ENCODE measurements at regions not wholly inside any gene's neighbourhood (a gene's known extent, or its start where the extent isn't known, plus 50 kb on each side); places are given as distances from the start of the nearest gene placed in this dataset.

GRCh38 chr3:117622171-117622841, 912.7 kb downstream of the TUSC7 start:
- no peak overlapping the region for H3K27ac Mint-ChIP-seq
- Histone ChIP-seq H3K27ac (ENCODE audit: low read depth, low read length) (no peak overlapping the region), H3K4me3 (ENCODE audit: low read length) (no peak overlapping the region), H3K9ac (ENCODE audit: extremely low read depth, low read length, poor library complexity, severe bottlenecking) (no peak overlapping the region), H3K36me3 (ENCODE audit: control insufficient read depth, insufficient read depth, low read length) (no peaks in the 10 kb centered on the region), H3K4me1 (ENCODE audit: control insufficient read depth, insufficient read depth, low read length) (peaks cover 13% of the 10 kb centered on the region), H3K9me3 (ENCODE audit: control insufficient read depth, low read length) (no peaks in the 10 kb centered on the region), H3K27me3 (ENCODE audit: control insufficient read depth, insufficient read depth, low read length, poor library complexity, severe bottlenecking) (no peaks in the 10 kb centered on the region)
- H3K9me3 Mint-ChIP-seq: peaks cover 2% of the 10 kb centered on the region
- H3K4me1 Mint-ChIP-seq: peaks cover 23% of the 10 kb centered on the region
- no peak for DNase-seq
- TF ChIP-seq CTCF (conservative IDR thresholded peaks at IDR 0.05): no peak
- no peaks in the 10 kb centered on the region for H3K36me3 Mint-ChIP-seq (ENCODE audit: low read depth)
- no peaks in the 10 kb centered on the region for H3K27me3 Mint-ChIP-seq (ENCODE audit: insufficient read depth)
- 85% methylated on average over 4 of the region's 4 CpGs for WGBS, 2 experiments (ENCODE audit: insufficient coverage in 1 of 2, insufficient read length in 1 of 2)
- no peak overlapping the region for H3K4me3 Mint-ChIP-seq

GRCh38 chr3:117624424-117624823, 914.8 kb downstream of the TUSC7 start:
- Histone ChIP-seq H3K36me3 (ENCODE audit: control insufficient read depth, insufficient read depth, low read length) (no peaks in the 10 kb centered on the region), H3K9me3 (ENCODE audit: control insufficient read depth, low read length) (no peaks in the 10 kb centered on the region), H3K4me1 (ENCODE audit: control insufficient read depth, insufficient read depth, low read length) (peaks cover 13% of the 10 kb centered on the region), H3K27me3 (ENCODE audit: control insufficient read depth, insufficient read depth, low read length, poor library complexity, severe bottlenecking) (peaks cover 8% of the 10 kb centered on the region), H3K9ac (ENCODE audit: extremely low read depth, low read length, poor library complexity, severe bottlenecking) (no peak overlapping the region), H3K4me3 (ENCODE audit: low read length) (no peak overlapping the region), H3K27ac (ENCODE audit: low read depth, low read length) (no peak overlapping the region)
- no peak overlapping the region for H3K27ac Mint-ChIP-seq
- H3K4me1 Mint-ChIP-seq: peaks cover 35% of the 10 kb centered on the region
- peaks cover 2% of the 10 kb centered on the region for H3K9me3 Mint-ChIP-seq
- H3K36me3 Mint-ChIP-seq (ENCODE audit: low read depth): no peaks in the 10 kb centered on the region
- DNase-seq: no peak
- WGBS, 2 experiments (ENCODE audit: insufficient coverage in 1 of 2, insufficient read length in 1 of 2): 100% methylated on average over 3 of the region's 3 CpGs; no CpG with 5 or more reads in 1 of the 2 experiments
- no peak overlapping the region for H3K4me3 Mint-ChIP-seq
- H3K27me3 Mint-ChIP-seq (ENCODE audit: insufficient read depth): no peaks in the 10 kb centered on the region
- TF ChIP-seq CTCF (conservative IDR thresholded peaks at IDR 0.05): no peak

GRCh38 chr3:117625174-117625573, 915.6 kb downstream of the TUSC7 start:
- Mint-ChIP-seq H3K27me3 (ENCODE audit: insufficient read depth) (no peaks in the 10 kb centered on the region), H3K9me3 (peaks cover 2% of the 10 kb centered on the region), H3K4me1 (peaks cover 35% of the 10 kb centered on the region), H3K27ac (no peak overlapping the region), H3K4me3 (no peak overlapping the region), H3K36me3 (ENCODE audit: low read depth) (no peaks in the 10 kb centered on the region)
- H3K4me3 ChIP-seq (ENCODE audit: low read length): no peak overlapping the region
- H3K27ac ChIP-seq (ENCODE audit: low read depth, low read length): no peak overlapping the region
- TF ChIP-seq CTCF (conservative IDR thresholded peaks at IDR 0.05): no peak
- no peaks in the 10 kb centered on the region for H3K36me3 ChIP-seq (ENCODE audit: control insufficient read depth, insufficient read depth, low read length)
- no peak overlapping the region for H3K9ac ChIP-seq (ENCODE audit: extremely low read depth, low read length, poor library complexity, severe bottlenecking)
- H3K27me3 ChIP-seq (ENCODE audit: control insufficient read depth, insufficient read depth, low read length, poor library complexity, severe bottlenecking): peaks cover 11% of the 10 kb centered on the region
- no peaks in the 10 kb centered on the region for H3K9me3 ChIP-seq (ENCODE audit: control insufficient read depth, low read length)
- DNase-seq: no peak
- H3K4me1 ChIP-seq (ENCODE audit: control insufficient read depth, insufficient read depth, low read length): peaks cover 13% of the 10 kb centered on the region

All from endodermal cell (in vitro differentiated cells).